ENCODE measurements at regions not wholly inside any gene's neighbourhood (a gene's known extent, or its start where the extent isn't known, plus 50 kb on each side); places are given as distances from the start of the nearest gene placed in this dataset.

GRCh38 chr12:60693019-60693626, 1097.3 kb downstream of the SLC16A7 start:
- Histone ChIP-seq H3K4me3 (ENCODE audit: low read length) (no peak overlapping the region), H3F3A (ENCODE audit: insufficient read depth, low read length, poor library complexity, severe bottlenecking) (no peaks in the 10 kb centered on the region), H4K20me1 (ENCODE audit: insufficient read depth) (no peaks in the 10 kb centered on the region), H3K9me2 (ENCODE audit: insufficient read depth, low read length) (no peaks in the 10 kb centered on the region), H2AFZ (ENCODE audit: low read depth, low read length) (no peak overlapping the region), H3K4me2 (ENCODE audit: low read length) (no peak overlapping the region), H3K9ac (ENCODE audit: low read length) (no peak overlapping the region), H3K9me3 (ENCODE audit: low read length) (no peaks in the 10 kb centered on the region), H3K27me3 (ENCODE audit: insufficient read depth, low read depth, low read length) (no peaks in the 10 kb centered on the region), H3K36me3 (ENCODE audit: insufficient read depth, low read length) (no peaks in the 10 kb centered on the region), H3K27ac (ENCODE audit: low read length) (no peak overlapping the region), H3K79me2 (replicated peaks; ENCODE audit: insufficient read depth, low read length) (no peaks in the 10 kb centered on the region)
- TF ChIP-seq POLR2AphosphoS5 (IDR thresholded peaks at IDR 0.05), result no peak
- TF ChIP-seq TAF1 (IDR thresholded peaks at IDR 0.05; ENCODE audit: low read depth), result no peak
- no peak for TF ChIP-seq REST (IDR thresholded peaks at IDR 0.05; ENCODE audit: borderline replicate concordance)
- no peak for TF ChIP-seq EZH2 (IDR thresholded peaks at IDR 0.05; ENCODE audit: borderline replicate concordance, insufficient read depth, low read length, poor library complexity, severe bottlenecking)
- TF ChIP-seq CTCF (IDR thresholded peaks at IDR 0.05; ENCODE audit: poor library complexity, severe bottlenecking), result no peak
- TF ChIP-seq EP300 (conservative IDR thresholded peaks at IDR 0.05; ENCODE audit: poor library complexity, severe bottlenecking), result no peak
- no peak for TF ChIP-seq RAD21 (conservative IDR thresholded peaks at IDR 0.05)
- TF ChIP-seq SMC3 (conservative IDR thresholded peaks at IDR 0.05; ENCODE audit: poor library complexity), result no peak
- no peak for TF ChIP-seq MXI1 (conservative IDR thresholded peaks at IDR 0.05; ENCODE audit: poor library complexity, severe bottlenecking)

- H3K79me2 ChIP-seq (replicated peaks; ENCODE audit: insufficient read depth, low read length), result no peaks in the 10 kb centered on the region
These were observed 1108.5 kb downstream of the SLC16A7 start for GRCh38 chr12:60704171-60704914.

More at GRCh38 chr12:60704171-60704914, 1108.5 kb downstream of the SLC16A7 start:
- Histone ChIP-seq H3F3A (ENCODE audit: insufficient read depth, low read length, poor library complexity, severe bottlenecking) (no peaks in the 10 kb centered on the region), H3K27me3 (ENCODE audit: insufficient read depth, low read depth, low read length) (no peaks in the 10 kb centered on the region), H3K9me3 (ENCODE audit: low read length) (no peaks in the 10 kb centered on the region), H2AFZ (ENCODE audit: low read depth, low read length) (no peak overlapping the region), H3K4me2 (ENCODE audit: low read length) (no peak overlapping the region), H3K4me3 (ENCODE audit: low read length) (no peak overlapping the region), H3K27ac (ENCODE audit: low read length) (no peak overlapping the region), H4K20me1 (ENCODE audit: insufficient read depth) (no peaks in the 10 kb centered on the region), H3K9ac (ENCODE audit: low read length) (no peak overlapping the region), H3K36me3 (ENCODE audit: insufficient read depth, low read length) (no peaks in the 10 kb centered on the region), H3K9me2 (ENCODE audit: insufficient read depth, low read length) (no peaks in the 10 kb centered on the region)
- TF ChIP-seq EZH2 (IDR thresholded peaks at IDR 0.05; ENCODE audit: borderline replicate concordance, insufficient read depth, low read length, poor library complexity, severe bottlenecking), result no peak
- TF ChIP-seq RAD21 (conservative IDR thresholded peaks at IDR 0.05), result no peak
- TF ChIP-seq SMC3 (conservative IDR thresholded peaks at IDR 0.05; ENCODE audit: poor library complexity), result no peak
- TF ChIP-seq TAF1 (IDR thresholded peaks at IDR 0.05; ENCODE audit: low read depth), result no peak
- TF ChIP-seq EP300 (conservative IDR thresholded peaks at IDR 0.05; ENCODE audit: poor library complexity, severe bottlenecking), result no peak
- no peak for TF ChIP-seq REST (IDR thresholded peaks at IDR 0.05; ENCODE audit: borderline replicate concordance)
- no peak for TF ChIP-seq CTCF (IDR thresholded peaks at IDR 0.05; ENCODE audit: poor library complexity, severe bottlenecking)

Measured in neural cell (in vitro differentiated cells).